ENCODE measurements at regions not wholly inside any gene's neighbourhood (a gene's known extent, or its start where the extent isn't known, plus 50 kb on each side); places are given as distances from the start of the nearest gene placed in this dataset.

DNA sequence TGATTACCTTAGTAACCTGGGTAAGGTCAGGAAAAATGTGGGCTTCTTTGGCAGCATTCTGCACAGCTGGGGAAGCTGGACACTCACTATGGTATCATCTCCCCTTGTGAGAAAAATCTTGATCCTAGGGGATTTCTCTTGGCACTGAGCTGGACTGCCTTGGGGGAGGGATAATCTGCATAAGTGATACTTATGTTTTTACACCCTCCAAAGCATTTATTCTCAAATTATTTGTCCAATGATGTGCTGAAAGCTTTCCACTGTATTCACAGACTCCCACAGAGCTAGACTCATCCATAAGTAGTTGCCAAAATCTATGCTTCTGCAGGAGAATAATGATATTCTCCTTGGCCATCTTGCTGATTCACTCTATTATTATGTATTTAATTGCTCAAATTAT, 121.5 kb upstream of the CNR1 start:
- Histone ChIP-seq H3K9me3 (ENCODE audit: control insufficient read depth in 2 of 2, insufficient read depth in 1 of 2, low read depth in 1 of 2, low read length in 1 of 2) (peaks cover 0 to 9% of the 10 kb centered on the region in 2 donors), H3K27me3 (ENCODE audit: control insufficient read depth in 3 of 3, insufficient read depth in 3 of 3, low read length in 3 of 3) (no peaks in the 10 kb centered on the region), H3K27ac (ENCODE audit: low read depth in 1 of 3, low read length in 2 of 3) (no peak overlapping the region), H3K4me1 (ENCODE audit: control insufficient read depth in 3 of 3, insufficient read depth in 2 of 3, low read depth in 1 of 3, low read length in 2 of 3) (no peaks in the 10 kb centered on the region), H3K36me3 (ENCODE audit: control insufficient read depth in 3 of 3, insufficient read depth in 2 of 3, low read depth in 1 of 3, low read length in 3 of 3) (no peaks in the 10 kb centered on the region), H3K4me3 (ENCODE audit: low read depth in 1 of 3, low read length in 3 of 3) (no peak overlapping the region)
- no peak for FAIRE-seq
- no peak for DNase-seq

DNA sequence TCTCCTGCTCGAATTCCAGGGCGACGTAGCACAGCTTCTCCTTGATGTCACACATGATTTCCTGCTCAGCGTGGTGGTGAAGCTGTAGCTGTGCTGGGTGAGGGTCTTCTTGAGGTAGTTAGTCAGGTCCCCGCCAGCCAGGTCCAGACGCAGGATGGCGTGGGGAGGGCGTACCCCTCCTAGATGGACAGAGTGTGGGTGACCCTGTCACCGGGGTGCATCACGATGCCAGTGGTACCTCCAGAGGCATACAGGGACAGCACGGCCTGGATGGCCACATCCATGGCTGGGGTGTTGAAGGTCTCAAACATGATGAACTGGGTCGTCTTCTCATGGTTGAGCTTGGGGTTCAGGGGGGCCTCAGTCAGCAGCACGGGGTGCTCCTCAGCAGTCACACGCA, 110.2 kb upstream of the CNR1 start:
- Histone ChIP-seq H3K36me3 (ENCODE audit: control insufficient read depth in 3 of 3, insufficient read depth in 2 of 3, low read depth in 1 of 3, low read length in 3 of 3) (no peaks in the 10 kb centered on the region), H3K9me3 (ENCODE audit: control insufficient read depth in 2 of 2, insufficient read depth in 1 of 2, low read depth in 1 of 2, low read length in 1 of 2) (no peaks in the 10 kb centered on the region), H3K4me1 (ENCODE audit: control insufficient read depth in 3 of 3, insufficient read depth in 2 of 3, low read depth in 1 of 3, low read length in 2 of 3) (no peaks in the 10 kb centered on the region), H3K4me3 (ENCODE audit: low read depth in 1 of 3, low read length in 3 of 3) (no peak overlapping the region), H3K27ac (ENCODE audit: low read depth in 1 of 3, low read length in 2 of 3) (no peak overlapping the region), H3K27me3 (ENCODE audit: control insufficient read depth in 3 of 3, insufficient read depth in 3 of 3, low read length in 3 of 3) (no peaks in the 10 kb centered on the region)
- DNase-seq = no peak
- FAIRE-seq = no peak
- 89 to 90% (median 89%) methylated on average over 14 of the region's 14 CpGs for WGBS, 3 donors

DNA sequence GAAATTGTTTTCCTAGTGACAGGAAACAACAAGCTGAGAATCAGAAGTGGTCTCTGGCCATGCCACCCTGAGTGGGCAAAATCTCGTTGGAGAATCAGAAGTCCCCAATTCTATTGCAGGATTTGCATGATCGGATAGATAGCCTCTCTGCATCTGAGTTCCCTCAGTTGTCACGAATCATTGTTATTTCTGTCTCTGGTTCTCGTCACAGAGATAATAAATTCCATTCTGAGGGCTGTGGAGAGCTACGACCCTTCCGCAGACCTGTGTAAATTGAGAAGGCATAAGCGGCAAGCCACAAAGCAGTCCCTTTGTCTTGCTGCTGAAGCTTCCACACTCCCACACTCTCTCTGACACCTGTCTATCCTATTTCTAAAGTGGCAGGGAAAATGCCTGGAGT, 102.4 kb upstream of the CNR1 start:
- no peak overlapping the region for H3K27ac ChIP-seq (ENCODE audit: low read depth in 1 of 3, low read length in 2 of 3)
- whole genome bisulfite sequencing, 3 donors = 26 to 52% (median 49%) methylated on average over 7 of the region's 7 CpGs
- DNase-seq (no peak), FAIRE-seq (no peak)
- H3K36me3 ChIP-seq (ENCODE audit: control insufficient read depth in 3 of 3, insufficient read depth in 2 of 3, low read depth in 1 of 3, low read length in 3 of 3) = no peaks in the 10 kb centered on the region
- no peak overlapping the region for H3K4me3 ChIP-seq (ENCODE audit: low read depth in 1 of 3, low read length in 3 of 3)
- no peaks in the 10 kb centered on the region for H3K9me3 ChIP-seq (ENCODE audit: control insufficient read depth in 2 of 2, insufficient read depth in 1 of 2, low read depth in 1 of 2, low read length in 1 of 2)
- H3K27me3 ChIP-seq (ENCODE audit: control insufficient read depth in 3 of 3, insufficient read depth in 3 of 3, low read length in 3 of 3) = peaks cover 0 to 4% (median 3%) of the 10 kb centered on the region in 3 donors
- H3K4me1 ChIP-seq (ENCODE audit: control insufficient read depth in 3 of 3, insufficient read depth in 2 of 3, low read depth in 1 of 3, low read length in 2 of 3) = no peaks in the 10 kb centered on the region

DNA sequence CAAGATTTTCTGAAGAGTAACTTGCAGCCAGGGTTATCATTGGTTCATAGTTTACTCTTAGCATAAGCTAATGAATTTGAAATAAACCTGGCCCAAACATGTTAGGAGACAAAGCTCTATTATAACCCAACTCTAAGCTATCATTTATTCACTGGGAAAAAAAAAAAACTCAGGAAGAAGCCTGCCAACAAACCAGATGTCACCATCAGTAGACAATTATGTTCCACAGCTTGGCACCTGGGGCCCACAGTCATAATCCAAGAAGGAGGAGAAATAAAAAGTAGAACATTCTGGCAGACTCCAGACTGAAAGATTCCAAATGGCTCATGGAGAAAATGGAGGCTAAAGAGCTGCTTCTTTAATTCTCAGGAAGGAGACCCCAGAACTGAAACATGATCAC, 100.0 kb upstream of the CNR1 start:
- FAIRE-seq = no peak
- H3K27me3 ChIP-seq (ENCODE audit: control insufficient read depth in 3 of 3, insufficient read depth in 3 of 3, low read length in 3 of 3) = peaks cover 0 to 4% (median 3%) of the 10 kb centered on the region in 3 donors
- no peak overlapping the region for H3K4me3 ChIP-seq (ENCODE audit: low read depth in 1 of 3, low read length in 3 of 3)
- H3K4me1 ChIP-seq (ENCODE audit: control insufficient read depth in 3 of 3, insufficient read depth in 2 of 3, low read depth in 1 of 3, low read length in 2 of 3) = no peaks in the 10 kb centered on the region
- H3K9me3 ChIP-seq (ENCODE audit: control insufficient read depth in 2 of 2, insufficient read depth in 1 of 2, low read depth in 1 of 2, low read length in 1 of 2) = no peaks in the 10 kb centered on the region
- no peak overlapping the region for H3K27ac ChIP-seq (ENCODE audit: low read depth in 1 of 3, low read length in 2 of 3)
- no peaks in the 10 kb centered on the region for H3K36me3 ChIP-seq (ENCODE audit: control insufficient read depth in 3 of 3, insufficient read depth in 2 of 3, low read depth in 1 of 3, low read length in 3 of 3)
- DNase-seq = no peak

DNA sequence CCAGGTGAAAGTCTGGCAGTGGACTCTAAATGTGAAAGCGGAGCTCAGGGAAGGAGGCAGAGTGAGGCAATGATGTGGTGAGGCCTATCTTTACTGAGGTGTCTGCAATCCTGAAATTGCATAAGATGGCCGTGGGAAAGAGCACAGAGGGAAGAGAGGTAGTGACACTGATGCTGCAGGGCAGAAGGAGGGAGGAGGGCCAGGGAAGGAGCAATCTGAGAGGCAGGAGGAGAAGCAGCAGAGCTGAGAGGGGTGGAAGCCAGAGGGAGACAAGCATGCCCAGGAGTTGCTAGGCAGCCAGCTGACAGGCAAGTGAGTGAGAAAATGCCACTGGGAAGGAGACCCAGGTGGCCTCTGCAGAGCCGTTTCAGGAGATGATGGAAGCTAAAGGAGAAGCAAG, 97.4 kb upstream of the CNR1 start:
- Histone ChIP-seq H3K36me3 (ENCODE audit: control insufficient read depth in 3 of 3, insufficient read depth in 2 of 3, low read depth in 1 of 3, low read length in 3 of 3) (no peaks in the 10 kb centered on the region), H3K27ac (ENCODE audit: low read depth in 1 of 3, low read length in 2 of 3) (no peak overlapping the region), H3K27me3 (ENCODE audit: control insufficient read depth in 3 of 3, insufficient read depth in 3 of 3, low read length in 3 of 3) (peaks cover 0 to under 1% (median 0%) of the 10 kb centered on the region in 3 donors), H3K9me3 (ENCODE audit: control insufficient read depth in 2 of 2, insufficient read depth in 1 of 2, low read depth in 1 of 2, low read length in 1 of 2) (no peaks in the 10 kb centered on the region), H3K4me1 (ENCODE audit: control insufficient read depth in 3 of 3, insufficient read depth in 2 of 3, low read depth in 1 of 3, low read length in 2 of 3) (no peaks in the 10 kb centered on the region), H3K4me3 (ENCODE audit: low read depth in 1 of 3, low read length in 3 of 3) (no peak overlapping the region)
- 43 to 55% (median 45%) methylated on average over 3 of the region's 3 CpGs for WGBS, 3 donors
- DNase-seq (no peak), FAIRE-seq (no peak)

DNA sequence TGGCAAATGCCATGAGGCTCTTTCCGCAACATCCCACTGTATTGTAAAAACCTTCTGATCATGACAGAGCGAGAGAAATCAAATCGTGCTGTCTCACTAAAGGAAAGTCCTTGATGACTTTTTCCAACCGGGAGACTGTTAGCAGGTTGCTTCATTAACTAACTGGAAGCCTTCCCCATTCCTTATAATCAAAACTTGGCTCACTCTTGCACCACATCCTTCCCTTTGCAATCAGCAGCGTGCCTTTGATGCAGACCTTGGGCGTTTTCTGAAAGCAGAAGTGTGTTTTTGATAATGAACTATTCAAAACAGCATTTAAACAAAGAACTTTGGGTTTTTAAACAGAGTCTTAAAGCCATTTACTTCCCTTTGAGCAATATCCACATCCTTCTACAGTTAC, 96.2 kb upstream of the CNR1 start:
- Histone ChIP-seq H3K9me3 (ENCODE audit: control insufficient read depth in 2 of 2, insufficient read depth in 1 of 2, low read depth in 1 of 2, low read length in 1 of 2) (no peaks in the 10 kb centered on the region), H3K4me3 (ENCODE audit: low read depth in 1 of 3, low read length in 3 of 3) (no peak overlapping the region), H3K4me1 (ENCODE audit: control insufficient read depth in 3 of 3, insufficient read depth in 2 of 3, low read depth in 1 of 3, low read length in 2 of 3) (no peaks in the 10 kb centered on the region), H3K36me3 (ENCODE audit: control insufficient read depth in 3 of 3, insufficient read depth in 2 of 3, low read depth in 1 of 3, low read length in 3 of 3) (no peaks in the 10 kb centered on the region), H3K27ac (ENCODE audit: low read depth in 1 of 3, low read length in 2 of 3) (no peak overlapping the region), H3K27me3 (ENCODE audit: control insufficient read depth in 3 of 3, insufficient read depth in 3 of 3, low read length in 3 of 3) (no peaks in the 10 kb centered on the region)
- WGBS, 3 donors = 62 to 74% (median 69%) methylated on average over 6 of the region's 6 CpGs
- DNase-seq (no peak), FAIRE-seq (no peak)

DNA sequence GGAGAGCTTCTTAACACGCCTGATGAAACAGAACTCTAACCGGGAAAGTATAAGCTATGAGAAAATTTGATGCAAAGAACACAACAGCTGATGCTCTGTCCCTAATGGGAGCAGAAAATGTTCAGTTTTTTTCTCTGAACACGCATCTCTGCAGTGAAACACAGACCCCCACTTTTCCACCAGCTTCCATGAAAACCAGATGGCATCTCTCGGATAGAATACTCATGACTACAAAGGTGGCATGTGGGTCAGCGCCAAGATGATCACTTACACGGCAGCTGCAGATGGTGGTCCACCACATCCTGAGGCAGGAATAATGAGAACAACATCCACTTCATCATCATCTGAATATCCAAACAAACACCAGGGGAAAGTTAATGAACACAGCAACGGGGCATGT, 85.2 kb upstream of the CNR1 start:
- DNase-seq (no peak), FAIRE-seq (no peak)
- no peaks in the 10 kb centered on the region for H3K36me3 ChIP-seq (ENCODE audit: control insufficient read depth in 3 of 3, insufficient read depth in 2 of 3, low read depth in 1 of 3, low read length in 3 of 3)
- no peak overlapping the region for H3K4me3 ChIP-seq (ENCODE audit: low read depth in 1 of 3, low read length in 3 of 3)
- H3K4me1 ChIP-seq (ENCODE audit: control insufficient read depth in 3 of 3, insufficient read depth in 2 of 3, low read depth in 1 of 3, low read length in 2 of 3) = no peaks in the 10 kb centered on the region
- no peaks in the 10 kb centered on the region for H3K27me3 ChIP-seq (ENCODE audit: control insufficient read depth in 3 of 3, insufficient read depth in 3 of 3, low read length in 3 of 3)
- no peak overlapping the region for H3K27ac ChIP-seq (ENCODE audit: low read depth in 1 of 3, low read length in 2 of 3)
- peaks cover 0 to 6% of the 10 kb centered on the region in 2 donors for H3K9me3 ChIP-seq (ENCODE audit: control insufficient read depth in 2 of 2, insufficient read depth in 1 of 2, low read depth in 1 of 2, low read length in 1 of 2)
- 81 to 86% (median 82%) methylated on average over 7 of the region's 7 CpGs for WGBS, 3 donors

DNA sequence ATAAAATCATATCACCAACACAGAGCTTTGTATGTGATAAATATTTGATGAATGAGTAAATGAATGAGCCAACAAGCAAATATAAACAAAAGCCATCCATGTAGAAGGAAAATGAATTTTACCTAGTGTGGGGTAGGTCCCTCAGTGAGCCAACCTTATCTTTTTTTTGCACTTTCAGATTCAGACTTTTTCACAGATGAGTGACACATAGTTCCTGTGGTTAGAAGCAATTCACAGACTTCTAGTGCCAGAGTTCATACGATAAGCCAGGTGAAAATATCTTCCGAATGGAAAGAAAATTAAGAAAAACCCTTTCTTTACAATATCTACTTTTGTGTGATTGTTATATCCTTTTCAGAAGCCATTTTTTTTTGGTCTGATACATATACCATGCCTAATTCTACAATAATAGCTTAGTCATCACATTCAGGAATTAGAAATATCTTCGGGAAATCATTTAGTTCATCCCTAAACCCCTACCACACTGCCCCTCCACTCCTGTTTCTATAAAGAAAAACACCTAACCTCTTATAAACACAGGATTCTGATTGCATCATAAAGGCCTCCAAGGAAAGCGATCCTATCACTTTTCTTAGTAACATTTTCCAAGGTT, 82.7 kb upstream of the CNR1 start:
- no peak overlapping the region for H3K4me3 ChIP-seq (ENCODE audit: low read depth in 1 of 3, low read length in 3 of 3)
- H3K27me3 ChIP-seq (ENCODE audit: control insufficient read depth in 3 of 3, insufficient read depth in 3 of 3, low read length in 3 of 3) = no peaks in the 10 kb centered on the region
- WGBS, 3 donors = 78 to 87% (median 87%) methylated on average over 4 of the region's 4 CpGs
- no peak overlapping the region for H3K27ac ChIP-seq (ENCODE audit: low read depth in 1 of 3, low read length in 2 of 3)
- H3K4me1 ChIP-seq (ENCODE audit: control insufficient read depth in 3 of 3, insufficient read depth in 2 of 3, low read depth in 1 of 3, low read length in 2 of 3) = no peaks in the 10 kb centered on the region
- H3K9me3 ChIP-seq (ENCODE audit: control insufficient read depth in 2 of 2, insufficient read depth in 1 of 2, low read depth in 1 of 2, low read length in 1 of 2) = peaks cover 0 to 3% of the 10 kb centered on the region in 2 donors
- FAIRE-seq (no peak), DNase-seq (no peak)
- H3K36me3 ChIP-seq (ENCODE audit: control insufficient read depth in 3 of 3, insufficient read depth in 2 of 3, low read depth in 1 of 3, low read length in 3 of 3) = no peaks in the 10 kb centered on the region

DNA sequence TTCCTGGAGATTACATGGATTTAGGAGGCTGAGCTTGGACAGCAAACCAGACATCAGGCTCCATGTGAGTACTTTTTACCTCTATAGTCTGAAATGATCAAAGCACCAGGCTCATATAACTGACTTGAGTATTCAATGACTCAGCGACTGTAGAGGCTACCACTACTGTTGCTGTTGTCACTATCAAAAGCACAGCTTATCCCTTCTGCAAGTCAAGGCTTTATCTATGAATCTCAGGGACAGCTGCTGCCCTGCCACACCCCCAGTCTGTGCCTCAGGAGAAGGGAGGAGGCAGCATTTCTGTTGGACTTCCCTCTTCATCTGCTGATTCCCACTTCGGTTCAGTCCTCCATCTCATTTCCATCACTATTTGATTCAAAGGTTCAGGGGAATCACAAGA, 80.5 kb upstream of the CNR1 start:
- no peak overlapping the region for H3K27ac ChIP-seq (ENCODE audit: low read depth in 1 of 3, low read length in 2 of 3)
- H3K4me3 ChIP-seq (ENCODE audit: low read depth in 1 of 3, low read length in 3 of 3) = no peak overlapping the region
- FAIRE-seq = no peak
- H3K36me3 ChIP-seq (ENCODE audit: control insufficient read depth in 3 of 3, insufficient read depth in 2 of 3, low read depth in 1 of 3, low read length in 3 of 3) = no peaks in the 10 kb centered on the region
- H3K4me1 ChIP-seq (ENCODE audit: control insufficient read depth in 3 of 3, insufficient read depth in 2 of 3, low read depth in 1 of 3, low read length in 2 of 3) = no peaks in the 10 kb centered on the region
- no peaks in the 10 kb centered on the region for H3K9me3 ChIP-seq (ENCODE audit: control insufficient read depth in 2 of 2, insufficient read depth in 1 of 2, low read depth in 1 of 2, low read length in 1 of 2)
- DNase-seq = no peak
- WGBS, 3 donors = 46 to 74% (median 51%) methylated on average over 2 of the region's 2 CpGs
- H3K27me3 ChIP-seq (ENCODE audit: control insufficient read depth in 3 of 3, insufficient read depth in 3 of 3, low read length in 3 of 3) = no peaks in the 10 kb centered on the region
